HG03103 (cell line): ENCODE measurements at regions not wholly inside any gene's neighbourhood (a gene's known extent, or its start where the extent isn't known, plus 50 kb on each side); places are given as distances from the start of the nearest gene placed in this dataset.

Experiments
- ATAC-seq: cut with Tn5 transposase; IDR thresholded peaks from one replicate; pipeline ENCODE4 v1.9.1; 2021; ENCODE audit warnings: low read depth; ENCODE audit not compliant: unreplicated experiment

DNA sequence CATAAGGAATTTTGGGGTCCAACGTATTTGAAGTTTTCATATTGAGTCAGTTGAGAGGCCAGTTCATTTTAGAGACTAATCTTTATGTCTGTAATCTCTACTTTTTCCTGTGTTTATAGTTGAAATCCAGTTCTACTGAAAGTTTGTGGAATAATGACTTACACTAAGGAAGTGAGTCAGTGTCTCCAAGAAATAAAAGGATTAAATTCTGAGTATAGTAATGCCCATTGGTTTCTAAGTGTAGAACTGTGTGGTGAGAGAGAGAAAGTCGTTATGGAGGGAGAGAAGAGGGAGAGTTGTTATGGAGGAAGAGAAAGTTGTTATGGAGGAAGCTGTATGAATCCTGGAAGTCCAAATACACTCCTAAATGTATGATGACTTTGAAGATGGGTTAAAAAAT lies 264.6 kb upstream of the HAND2 start:
- ATAC-seq: no peak

DNA sequence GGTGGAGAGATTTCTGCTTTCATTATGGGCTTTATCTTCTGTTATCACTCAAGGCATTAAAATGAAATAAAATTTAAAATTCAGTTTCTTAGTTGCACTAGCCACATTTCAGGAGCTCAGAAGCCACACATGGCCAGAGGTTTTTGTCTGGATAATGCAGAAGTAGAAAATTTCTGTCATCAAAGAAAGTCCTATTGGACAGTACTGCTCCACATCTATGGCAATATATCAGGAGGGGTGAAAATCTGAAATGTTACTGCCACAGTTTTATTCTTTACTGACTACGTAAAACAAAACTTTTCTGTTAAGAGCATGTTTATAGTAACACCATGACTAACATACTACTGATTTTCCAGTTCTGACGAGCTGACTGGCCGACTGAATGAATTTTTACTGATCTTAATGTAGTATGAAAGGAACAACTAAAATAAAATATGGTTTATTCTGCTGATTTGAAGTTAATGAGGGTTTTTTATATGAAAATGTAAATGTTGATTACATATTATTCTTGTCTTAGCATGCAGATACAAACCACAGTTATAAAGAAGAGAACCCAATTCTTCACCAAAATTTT lies 264.0 kb upstream of the HAND2 start:
- ATAC-seq: no peak

DNA sequence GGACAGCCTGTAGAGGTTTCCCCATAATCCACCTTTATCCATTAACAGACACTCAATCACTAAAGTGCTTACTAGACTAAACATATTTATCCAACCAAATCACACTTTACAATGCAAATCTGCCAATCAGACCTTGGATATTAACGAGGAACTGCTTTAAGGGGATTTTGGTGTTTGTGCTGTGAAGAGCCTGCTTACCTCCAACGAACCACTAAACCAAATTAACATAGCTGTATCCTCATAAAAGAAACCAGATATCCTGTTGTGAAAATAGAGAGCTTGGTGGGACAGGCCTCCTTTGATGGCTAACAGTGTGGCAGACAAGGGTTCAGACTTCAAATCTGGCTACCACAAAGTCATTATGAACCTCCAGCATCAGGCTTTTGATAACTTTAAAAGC lies 252.6 kb upstream of the HAND2 start:
- ATAC-seq: no peak

DNA sequence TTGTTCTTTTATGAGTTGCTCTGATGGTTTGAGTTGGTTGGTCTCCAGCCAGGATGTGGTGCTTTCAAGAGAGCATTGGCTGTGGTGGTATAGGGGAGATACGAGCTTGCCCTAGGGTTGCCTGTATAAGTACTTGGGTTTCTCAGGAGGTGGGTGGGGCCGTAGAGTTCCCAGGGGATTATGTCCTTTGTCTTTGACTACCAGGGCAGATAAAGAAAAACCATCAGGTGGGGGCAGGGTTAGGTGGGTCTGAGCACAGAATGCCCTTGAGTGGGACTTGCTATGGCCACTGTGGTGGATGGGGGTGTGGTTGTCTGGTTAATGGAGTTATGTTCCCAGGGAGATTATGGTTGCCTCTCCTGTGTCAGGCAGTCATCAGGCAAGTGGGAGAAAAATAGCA lies 247.9 kb upstream of the HAND2 start:
- ATAC-seq: no peak

DNA sequence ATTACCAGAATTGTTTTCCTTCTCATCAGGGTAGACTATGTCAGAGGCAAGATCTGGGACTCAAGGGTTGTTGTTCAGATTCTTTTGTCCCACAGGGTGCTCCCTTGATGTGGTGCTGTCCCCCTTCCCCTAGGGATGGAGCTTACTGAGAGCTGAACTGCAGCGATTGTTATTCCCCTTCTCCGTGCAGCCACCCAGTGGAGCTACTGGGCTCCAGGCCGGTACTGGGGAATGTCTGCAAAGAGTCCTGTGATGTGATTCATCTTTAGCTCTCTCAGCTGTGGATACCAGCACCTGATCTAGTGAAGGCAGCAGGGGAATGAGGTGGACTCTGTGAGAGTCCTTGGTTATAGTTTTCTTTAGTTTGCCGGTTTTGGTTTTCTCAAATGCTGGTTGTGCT lies 247.4 kb upstream of the HAND2 start:
- no peak for ATAC-seq

DNA sequence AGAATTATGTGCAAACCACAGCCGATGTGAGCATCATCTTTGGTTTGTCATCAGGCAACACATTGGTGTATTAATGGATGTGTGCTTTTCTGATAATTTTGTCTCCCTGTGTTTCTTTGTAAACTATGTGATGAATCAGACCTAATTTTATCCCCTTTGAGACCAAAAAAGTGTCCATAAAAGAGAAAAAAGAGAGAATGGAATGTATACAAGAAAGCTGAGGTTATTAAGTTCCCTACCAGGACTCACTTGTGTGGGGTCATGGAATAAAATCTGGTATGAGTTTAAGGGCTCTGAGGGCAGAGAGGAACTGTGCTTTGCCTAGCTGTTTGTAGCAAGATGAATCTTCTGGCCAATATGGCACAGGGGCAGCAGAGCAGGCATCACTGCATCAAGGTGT lies 239.5 kb upstream of the HAND2 start:
- no peak for ATAC-seq

DNA sequence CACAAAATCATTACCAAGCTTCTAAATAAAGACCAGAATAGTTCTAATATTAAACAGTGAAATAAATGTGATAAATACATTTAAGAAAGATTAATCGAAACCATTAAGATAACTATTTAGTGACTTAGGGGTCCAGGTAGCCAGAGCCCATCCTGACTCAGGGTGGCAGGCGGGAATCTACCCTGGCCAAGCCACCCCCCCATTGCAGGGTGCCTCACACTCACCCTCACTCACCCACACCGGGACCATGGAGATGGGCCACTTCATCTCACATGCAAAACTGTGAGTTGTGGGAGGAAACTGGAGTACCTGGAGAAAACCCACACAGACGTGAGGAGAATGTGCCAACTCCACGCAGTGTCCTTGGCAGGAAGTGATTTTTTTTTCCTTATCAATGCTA lies 237.6 kb upstream of the HAND2 start:
- ATAC-seq: no peak

DNA sequence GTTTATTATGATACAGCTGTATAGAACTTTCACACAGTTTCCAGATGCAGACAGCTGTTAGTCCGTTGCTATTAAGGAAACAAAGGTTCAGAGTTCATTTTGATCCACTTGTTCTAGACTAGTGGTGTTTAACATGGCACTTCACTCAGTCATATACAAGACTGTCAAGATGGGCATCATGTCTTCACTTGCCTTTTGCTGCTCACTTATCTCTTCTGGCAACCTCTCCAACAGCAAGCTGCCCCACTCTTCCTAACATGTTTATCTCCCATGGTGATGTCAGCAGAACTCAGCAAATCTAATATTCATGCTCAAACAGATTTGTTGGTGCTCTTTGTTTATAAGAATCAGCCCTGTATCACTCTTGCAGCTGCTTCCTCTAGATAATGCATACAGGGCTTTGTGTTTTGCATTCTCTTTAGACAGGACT lies 236.2 kb upstream of the HAND2 start:
- ATAC-seq: no peak

DNA sequence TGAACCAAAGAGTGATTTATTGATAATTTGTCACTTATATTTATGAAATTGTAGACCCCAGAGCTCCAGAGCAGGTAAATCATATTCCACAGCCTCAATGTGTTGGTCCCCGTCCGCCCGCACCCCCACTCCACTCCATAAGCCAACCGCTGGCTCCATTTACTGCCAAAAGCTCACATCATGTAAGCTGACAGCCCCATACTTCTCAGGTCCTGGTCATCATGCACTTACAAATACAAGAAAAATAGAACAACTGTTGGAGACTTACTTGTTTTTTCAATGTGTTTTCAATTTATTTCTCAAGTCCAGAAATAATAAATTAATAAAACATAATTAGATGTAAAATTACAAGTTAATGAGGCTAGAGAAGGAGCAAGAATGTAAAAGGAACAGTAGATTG lies 235.7 kb upstream of the HAND2 start:
- no peak for ATAC-seq

DNA sequence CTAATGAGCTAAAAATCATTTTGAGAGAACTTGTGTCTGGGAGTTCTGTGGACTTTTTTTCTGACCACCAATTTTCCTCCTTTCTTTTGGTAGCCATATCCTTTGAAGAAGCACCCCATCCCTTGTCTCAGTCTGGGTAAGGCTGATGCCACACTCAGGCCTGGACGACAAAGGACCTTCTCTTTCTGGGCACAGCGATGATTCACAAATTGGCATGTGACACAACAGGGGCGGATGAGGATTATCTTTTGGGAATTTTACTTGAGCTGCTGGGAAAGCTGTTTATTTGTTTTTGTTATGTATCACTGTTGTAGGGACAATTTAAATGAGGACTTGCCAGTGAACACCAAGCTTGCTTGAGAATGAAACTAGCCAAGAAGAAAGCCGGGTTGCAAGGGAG lies 233.4 kb upstream of the HAND2 start:
- no peak for ATAC-seq

DNA sequence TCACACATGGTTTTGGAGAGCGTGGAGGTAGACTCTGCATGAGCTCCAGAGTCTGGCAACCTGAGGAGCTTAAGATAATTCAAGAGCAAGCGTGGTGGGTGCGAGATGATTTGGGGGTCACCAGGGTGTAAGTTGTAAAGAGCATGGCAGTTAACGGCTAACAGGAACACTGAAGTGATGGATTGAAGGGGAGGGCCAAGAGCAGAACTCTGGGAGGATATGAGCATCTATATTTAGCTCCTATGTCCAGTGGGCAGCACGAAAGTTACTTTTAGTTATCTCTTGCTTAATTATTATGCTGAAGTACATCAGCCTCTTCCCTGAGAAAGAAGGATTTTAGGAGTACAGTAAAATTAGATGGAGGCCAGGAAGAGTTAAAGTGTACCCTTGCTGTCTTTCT lies 231.9 kb upstream of the HAND2 start:
- ATAC-seq: no peak

DNA sequence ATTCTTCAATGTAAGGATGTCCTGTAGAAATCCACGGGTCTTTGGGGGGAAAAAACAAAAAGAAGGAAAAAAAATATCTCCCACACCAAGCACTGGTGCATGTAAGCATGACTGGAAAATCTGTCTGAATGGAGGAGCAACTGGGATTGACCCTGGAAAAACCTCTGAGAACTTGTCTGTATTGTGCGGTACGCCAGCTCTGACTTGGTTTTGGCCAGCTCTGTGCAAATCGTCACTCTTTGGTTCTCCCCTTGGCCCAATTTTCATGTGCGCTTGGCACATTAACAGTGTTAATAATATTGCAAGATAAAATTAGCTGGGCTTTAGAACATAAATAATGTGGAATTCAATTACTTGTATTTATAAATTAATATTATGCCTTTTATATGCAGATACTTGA lies 231.2 kb upstream of the HAND2 start:
- no peak for ATAC-seq

DNA sequence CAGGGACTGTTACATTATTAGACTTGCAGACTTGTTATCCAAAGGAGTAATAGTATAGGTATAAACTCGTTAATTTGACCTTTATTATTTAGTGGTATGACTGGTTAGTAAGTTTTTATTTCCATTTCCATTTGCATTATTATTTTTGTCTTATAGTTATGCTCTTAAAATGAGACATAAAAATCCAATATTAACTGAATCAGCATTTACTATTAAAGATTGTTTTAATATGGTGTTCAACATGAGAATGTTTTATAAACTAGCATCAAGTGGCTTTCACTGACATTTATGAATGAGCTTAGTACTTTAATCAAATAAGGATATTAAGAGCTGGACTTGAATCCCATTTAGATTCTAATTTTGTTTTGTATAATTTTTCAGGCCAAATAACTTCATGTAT lies 228.1 kb upstream of the HAND2 start:
- no peak for ATAC-seq

DNA sequence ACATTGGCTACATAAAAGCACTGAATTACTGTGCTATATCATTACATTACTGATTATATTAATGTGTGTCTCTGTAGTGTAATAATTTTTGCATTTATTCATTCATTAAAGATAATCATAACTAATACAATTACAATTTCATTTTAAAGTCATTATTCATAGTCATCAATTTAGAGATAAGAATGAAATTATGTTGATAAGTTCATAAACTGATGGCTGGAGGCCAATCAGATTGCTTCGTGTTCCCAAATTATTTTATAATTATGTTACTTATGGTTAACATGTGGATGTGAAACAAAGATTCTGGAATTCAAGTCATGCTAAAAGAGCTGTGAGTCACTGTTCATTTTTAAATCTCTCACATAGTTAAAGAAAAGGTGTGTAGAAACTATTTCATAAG lies 223.4 kb upstream of the HAND2 start:
- no peak for ATAC-seq

DNA sequence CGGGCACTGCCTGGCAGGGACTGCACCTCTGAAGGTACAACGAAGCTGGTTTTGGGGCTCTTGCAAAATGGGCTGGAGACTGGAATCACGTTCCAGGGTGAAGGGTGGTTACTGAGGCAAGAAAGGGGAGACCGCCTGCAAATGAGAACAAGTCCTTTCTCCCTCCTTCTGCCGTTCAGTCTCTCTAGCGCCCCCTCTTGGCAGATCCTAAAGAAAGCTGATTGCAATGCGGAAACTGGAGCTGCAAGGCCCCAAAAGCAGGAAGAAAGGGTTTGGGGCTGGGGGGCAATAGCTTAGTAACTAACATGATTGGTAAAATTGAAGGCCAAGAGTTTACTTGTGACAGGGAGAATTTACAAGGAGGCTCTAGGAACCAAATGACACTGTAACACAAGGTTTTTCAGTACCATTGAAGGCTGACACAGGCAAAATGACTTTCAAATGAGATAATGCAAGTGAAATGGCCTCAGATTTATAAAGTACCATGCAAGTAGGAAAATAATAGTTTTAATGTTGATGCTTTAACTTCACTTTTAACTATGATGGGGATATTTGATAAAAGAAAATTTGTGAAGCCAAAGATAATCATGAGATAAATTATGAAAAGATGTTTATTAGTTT lies 222.7 kb upstream of the HAND2 start:
- ATAC-seq: peak; percentile 58

DNA sequence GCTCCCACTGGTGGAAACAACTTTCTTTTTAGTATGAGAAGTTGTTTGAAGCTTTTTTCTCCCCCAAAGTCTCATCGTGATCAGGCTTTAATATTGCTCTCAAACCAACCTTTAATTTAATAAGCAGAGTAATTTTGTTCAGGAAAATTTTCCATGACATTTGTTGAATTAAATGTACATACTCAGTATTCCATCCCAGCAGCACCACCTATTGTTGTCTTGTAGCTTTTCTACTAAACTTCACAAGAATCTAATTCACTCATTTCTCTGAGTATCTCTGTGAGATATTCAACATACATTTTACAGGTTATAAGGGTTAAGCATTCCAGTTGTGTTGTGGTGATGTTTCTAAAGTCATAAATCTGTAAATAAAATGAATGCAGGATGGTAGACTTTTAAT lies 218.3 kb upstream of the HAND2 start:
- ATAC-seq: no peak

DNA sequence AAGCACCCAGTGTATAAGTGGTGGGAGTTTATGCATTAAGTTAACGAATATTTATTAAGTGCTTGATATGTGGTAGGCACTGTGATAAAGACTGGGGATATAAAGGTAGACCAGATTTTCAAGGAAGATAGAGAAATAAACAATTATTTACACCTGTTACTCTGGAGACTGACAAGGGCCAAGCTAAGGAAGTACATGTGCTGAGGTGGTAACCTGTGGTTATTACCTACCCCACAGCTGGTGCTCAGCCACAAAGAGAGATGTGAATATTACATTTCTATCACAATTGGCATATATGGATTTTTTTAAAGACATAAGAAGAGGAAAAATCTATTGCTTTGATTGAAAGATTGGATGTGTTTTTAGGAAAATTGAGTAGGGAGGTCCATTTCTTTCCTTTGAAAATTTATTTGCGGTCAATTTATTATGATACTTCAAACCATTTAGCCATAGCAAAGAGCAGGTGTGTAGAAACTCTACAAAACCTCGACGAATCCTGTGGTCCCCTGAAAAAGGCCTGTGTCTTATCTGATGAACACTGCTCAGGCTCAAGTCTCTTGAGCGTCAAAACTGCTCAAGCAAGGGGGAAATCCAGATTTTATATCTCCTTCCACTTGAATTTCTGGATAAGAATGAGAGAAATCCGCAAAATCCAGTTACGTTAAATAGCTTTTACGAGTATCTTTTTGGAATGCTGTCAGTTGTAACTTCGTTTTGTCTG lies 217.7 kb upstream of the HAND2 start:
- no peak for ATAC-seq

DNA sequence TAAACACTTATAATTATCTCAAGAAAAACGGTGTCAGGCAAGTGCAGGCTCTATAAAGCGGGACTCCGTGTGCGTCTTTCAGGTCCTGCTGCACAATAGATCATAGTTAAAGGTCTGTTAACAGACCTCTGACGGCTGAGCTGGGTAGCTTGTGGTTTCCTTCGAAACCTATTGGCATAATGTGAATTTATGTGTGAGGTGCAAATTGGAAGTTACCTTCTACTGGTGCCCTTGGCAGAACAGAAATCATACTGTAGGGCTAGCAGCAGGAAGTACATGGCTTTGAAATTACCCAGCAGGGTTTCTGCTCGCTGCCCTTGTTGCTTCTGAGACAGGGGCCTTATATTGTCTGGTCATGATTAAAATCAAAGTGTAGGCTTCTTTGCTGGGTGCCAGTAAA lies 216.4 kb upstream of the HAND2 start:
- ATAC-seq: no peak

DNA sequence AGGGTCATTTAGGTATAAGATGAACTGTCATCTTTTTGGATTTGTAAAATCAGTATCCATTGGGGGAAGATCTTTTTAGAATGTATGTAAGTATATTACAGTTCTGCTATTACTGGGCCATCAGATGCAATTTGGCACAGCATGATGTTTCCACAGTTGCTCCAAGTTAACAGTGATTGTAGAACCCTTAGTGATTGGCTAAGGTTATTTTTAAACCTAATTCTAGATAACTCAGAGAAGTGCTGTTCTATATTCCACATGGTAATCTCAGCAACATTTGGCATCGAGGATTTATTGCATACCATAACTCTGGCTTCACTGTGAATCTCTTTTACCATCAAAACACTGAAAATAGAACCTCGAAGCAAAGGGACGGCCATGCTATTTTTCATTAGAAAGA lies 215.7 kb upstream of the HAND2 start:
- no peak for ATAC-seq

DNA sequence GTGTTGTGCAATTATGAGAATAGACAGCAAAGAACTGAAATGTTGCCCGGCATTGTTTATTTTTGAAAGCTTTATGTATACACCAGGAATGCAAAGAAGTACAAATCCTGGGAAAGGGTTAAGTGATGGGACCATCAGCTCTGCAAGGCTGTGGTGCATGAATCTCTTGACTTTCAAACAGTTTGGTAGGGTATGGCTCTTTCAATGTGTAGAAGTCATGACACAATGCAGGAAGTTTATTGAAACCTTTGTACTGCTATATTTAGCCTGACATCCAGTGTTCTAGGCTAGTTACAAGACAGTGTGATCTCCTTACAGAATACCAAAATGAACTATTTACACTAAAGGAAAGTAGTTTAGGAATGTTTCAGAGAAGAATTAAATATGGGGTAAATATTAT lies 206.8 kb upstream of the HAND2 start:
- no peak for ATAC-seq

DNA sequence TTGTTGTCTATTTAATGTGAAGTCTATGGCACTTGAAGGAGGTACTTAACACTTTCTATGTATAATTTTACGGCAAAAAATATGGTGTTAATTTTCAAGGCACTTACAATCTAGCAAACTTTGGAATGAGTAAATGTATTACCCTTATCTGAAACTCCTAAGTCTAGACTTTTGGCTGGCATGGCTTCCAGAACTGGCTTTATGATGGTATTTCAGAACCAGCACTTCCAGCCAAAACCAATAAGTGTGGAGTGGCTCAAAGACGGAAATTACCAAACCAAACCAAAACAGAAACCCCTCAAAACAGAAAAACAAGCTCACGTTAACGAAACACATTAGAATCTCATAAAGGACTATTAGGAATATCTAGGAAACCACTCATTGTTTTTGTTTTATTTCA lies 205.6 kb upstream of the HAND2 start:
- ATAC-seq: no peak

DNA sequence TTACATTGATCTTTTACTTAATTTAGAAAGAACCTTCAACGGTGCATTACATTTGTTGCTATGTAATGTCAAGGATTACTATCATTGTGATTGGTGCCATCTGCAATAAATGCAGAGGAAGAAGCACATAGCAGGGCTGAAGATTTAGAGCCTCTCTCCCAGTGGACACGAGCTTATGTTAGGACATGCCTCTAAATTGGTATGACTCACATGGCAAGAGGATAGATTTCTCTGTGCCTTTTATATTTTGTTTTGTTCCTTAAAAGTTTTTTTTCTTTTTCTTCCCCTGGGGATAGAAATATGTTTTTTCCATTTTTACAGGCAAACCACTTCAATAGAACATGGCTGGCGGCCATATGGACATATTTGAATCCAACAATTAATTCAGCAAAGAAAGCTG lies 205.0 kb upstream of the HAND2 start:
- no peak for ATAC-seq
